MV-4-11 (cell line): ENCODE measurements at regions not wholly inside any gene's neighbourhood (a gene's known extent, or its start where the extent isn't known, plus 50 kb on each side); places are given as distances from the start of the nearest gene placed in this dataset.

Experiments
- DNase-seq: peaks from one replicate; lab custom pipeline; 2025; lab: John Stamatoyannopoulos, UW

- DNase-seq: no peak
Observed at GRCh38 chr7:115883629-115884028, 146.9 kb downstream of the TFEC start.

GRCh38 chr7:115881476-115881875 lies 149.1 kb downstream of the TFEC start:
- no peak for DNase-seq

GRCh38 chr7:115879171-115879570 lies 151.4 kb downstream of the TFEC start:
- DNase-seq: no peak

- DNase-seq: no peak
Observed at GRCh38 chr7:115869801-115870200, 160.8 kb downstream of the TFEC start.

- DNase-seq: no peak
Observed at GRCh38 chr7:115869190-115869589, 161.4 kb downstream of the TFEC start.

GRCh38 chr7:115868369-115868768 lies 162.2 kb downstream of the TFEC start:
- DNase-seq: no peak

GRCh38 chr7:115864082-115864481 lies 166.5 kb downstream of the TFEC start:
- peak; percentile 79 for DNase-seq

GRCh38 chr7:115851291-115851690 lies 179.3 kb downstream of the TFEC start:
- peak; percentile 29 for DNase-seq

GRCh38 chr7:115850774-115851173 lies 179.8 kb downstream of the TFEC start:
- DNase-seq: no peak

- no peak for DNase-seq
Observed at GRCh38 chr7:115844857-115845256, 185.7 kb downstream of the TFEC start.

- DNase-seq: no peak
Observed at GRCh38 chr7:115840702-115841101, 189.9 kb downstream of the TFEC start.

GRCh38 chr7:115838829-115839228 lies 191.7 kb downstream of the TFEC start:
- DNase-seq: no peak

- DNase-seq: peak; percentile 77
Observed at GRCh38 chr7:115831371-115831770, 199.2 kb downstream of the TFEC start.

GRCh38 chr7:115827305-115828045 lies 203.1 kb downstream of the TFEC start:
- DNase-seq: peak; percentile 25

GRCh38 chr7:115825456-115826115 lies 205.0 kb downstream of the TFEC start:
- DNase-seq: no peak

GRCh38 chr7:115822801-115823200 lies 207.8 kb downstream of the TFEC start:
- no peak for DNase-seq

GRCh38 chr7:115822380-115822779 lies 208.2 kb downstream of the TFEC start:
- DNase-seq: no peak

- DNase-seq: no peak
Observed at GRCh38 chr7:115816318-115816974, 214.1 kb downstream of the TFEC start.

GRCh38 chr7:115812794-115813193 lies 217.8 kb downstream of the TFEC start:
- no peak for DNase-seq

GRCh38 chr7:115805458-115805857 lies 225.1 kb downstream of the TFEC start:
- DNase-seq: no peak

GRCh38 chr7:115802415-115802814 lies 228.1 kb downstream of the TFEC start:
- no peak for DNase-seq

GRCh38 chr7:115799430-115799829 lies 231.1 kb downstream of the TFEC start:
- no peak for DNase-seq
